Central memory CD8-positive, alpha-beta T cell (primary cell): ENCODE measurements at regions not wholly inside any gene's neighbourhood (a gene's known extent, or its start where the extent isn't known, plus 50 kb on each side); places are given as distances from the start of the nearest gene placed in this dataset.

Source experiments
- ATAC-seq: fragments of 150-1000 bp; cut with Tn5 transposase; replicated peaks from 2 replicates; pipeline ENCODE4 v1.10.0; 2022; ENCODE audit warnings: mild to moderate bottlenecking, moderate FRiP score, moderate number of reproducible peaks; ENCODE audit not compliant: poor library complexity, severe bottlenecking; ENCODE audit errors: extremely low read depth
- DNase-seq, 2 donors: peaks; one replicate each; pipeline ENCODE4 v3.0.0; 2021; ENCODE audit warnings: low spot score in 2 of 2
- H3K27ac Mint-ChIP-seq: one replicate; pipeline ENCODE4 v1.8.0; 2022; ENCODE audit warnings: low read depth, mild to moderate bottlenecking, moderate library complexity, mixed read lengths
- H3K27me3 Mint-ChIP-seq: one replicate; pipeline ENCODE4 v1.8.0; 2022; ENCODE audit warnings: mixed read lengths
- H3K36me3 Mint-ChIP-seq: one replicate; pipeline ENCODE4 v1.8.0; 2022; ENCODE audit warnings: mild to moderate bottlenecking, moderate library complexity, mixed read lengths; ENCODE audit not compliant: insufficient read depth
- H3K4me1 Mint-ChIP-seq: one replicate; pipeline ENCODE4 v1.8.0; 2022; ENCODE audit warnings: mixed read lengths
- H3K4me3 Mint-ChIP-seq: one replicate; pipeline ENCODE4 v1.8.0; 2022; ENCODE audit warnings: mild to moderate bottlenecking, moderate library complexity, mixed read lengths
- H3K9me3 Mint-ChIP-seq: one replicate; pipeline ENCODE4 v1.8.0; 2022; ENCODE audit warnings: mixed read lengths

- ATAC-seq, result no peak
- Mint-ChIP-seq H3K4me1 (no peaks in the 10 kb centered on the region), H3K9me3 (no peaks in the 10 kb centered on the region)
Measured at GRCh38 chr22:49044776-49045175, 782.9 kb downstream of the BRD1 start.

GRCh38 chr22:49044091-49044490 is 783.6 kb downstream of the BRD1 start:
- ATAC-seq, result no peak
- Mint-ChIP-seq H3K9me3 (no peaks in the 10 kb centered on the region), H3K36me3 (peaks cover 2% of the 10 kb centered on the region), H3K4me3 (no peak overlapping the region), H3K4me1 (no peaks in the 10 kb centered on the region), H3K27ac (no peak overlapping the region), H3K27me3 (peaks cover 42% of the 10 kb centered on the region)
- DNase-seq, result no peak

More at GRCh38 chr22:49044776-49045175, 782.9 kb downstream of the BRD1 start:
- Mint-ChIP-seq H3K4me3 (no peak overlapping the region), H3K27ac (no peak overlapping the region), H3K27me3 (peaks cover 49% of the 10 kb centered on the region), H3K36me3 (peaks cover 2% of the 10 kb centered on the region)
- no peak for DNase-seq

- no peaks in the 10 kb centered on the region for H3K9me3 Mint-ChIP-seq
- no peak overlapping the region for H3K4me3 Mint-ChIP-seq
- no peaks in the 10 kb centered on the region for H3K4me1 Mint-ChIP-seq
- DNase-seq (no peak), ATAC-seq (no peak)
- H3K27me3 Mint-ChIP-seq, result peaks cover 42% of the 10 kb centered on the region
- H3K36me3 Mint-ChIP-seq, result peaks cover 2% of the 10 kb centered on the region
- no peak overlapping the region for H3K27ac Mint-ChIP-seq
Measured at GRCh38 chr22:49042877-49043859, 784.5 kb downstream of the BRD1 start.

GRCh38 chr22:49042066-49042465 is 785.6 kb downstream of the BRD1 start:
- no peaks in the 10 kb centered on the region for H3K9me3 Mint-ChIP-seq
- DNase-seq, result no peak
- H3K4me1 Mint-ChIP-seq, result no peaks in the 10 kb centered on the region
- H3K27me3 Mint-ChIP-seq, result peaks cover 42% of the 10 kb centered on the region
- H3K36me3 Mint-ChIP-seq, result peaks cover 2% of the 10 kb centered on the region
- ATAC-seq, result no peak
- H3K4me3 Mint-ChIP-seq, result no peak overlapping the region
- no peak overlapping the region for H3K27ac Mint-ChIP-seq

- H3K4me1 Mint-ChIP-seq, result no peaks in the 10 kb centered on the region
- H3K27ac Mint-ChIP-seq, result no peak overlapping the region
- no peaks in the 10 kb centered on the region for H3K9me3 Mint-ChIP-seq
- H3K36me3 Mint-ChIP-seq, result peaks cover 2% of the 10 kb centered on the region
- ATAC-seq (no peak), DNase-seq (no peak)
- H3K4me3 Mint-ChIP-seq, result no peak overlapping the region
- peaks cover 40% of the 10 kb centered on the region for H3K27me3 Mint-ChIP-seq
Measured at GRCh38 chr22:49040754-49041467, 786.8 kb downstream of the BRD1 start.

GRCh38 chr22:49040111-49040510 is 787.6 kb downstream of the BRD1 start:
- H3K36me3 Mint-ChIP-seq, result peaks cover 2% of the 10 kb centered on the region
- DNase-seq (no peak), ATAC-seq (no peak)
- H3K9me3 Mint-ChIP-seq, result no peaks in the 10 kb centered on the region
- peaks cover 32% of the 10 kb centered on the region for H3K27me3 Mint-ChIP-seq
- H3K4me3 Mint-ChIP-seq, result no peak overlapping the region
- no peaks in the 10 kb centered on the region for H3K4me1 Mint-ChIP-seq
- no peak overlapping the region for H3K27ac Mint-ChIP-seq

- DNase-seq, result no peak
Measured at GRCh38 chr22:49039625-49040024, 788.0 kb downstream of the BRD1 start.

GRCh38 chr22:49037701-49038245 is 789.9 kb downstream of the BRD1 start:
- no peak overlapping the region for H3K4me3 Mint-ChIP-seq
- no peak for DNase-seq
- no peaks in the 10 kb centered on the region for H3K9me3 Mint-ChIP-seq
- no peaks in the 10 kb centered on the region for H3K36me3 Mint-ChIP-seq
- H3K4me1 Mint-ChIP-seq, result no peaks in the 10 kb centered on the region
- peaks cover 17% of the 10 kb centered on the region for H3K27me3 Mint-ChIP-seq
- no peak for ATAC-seq
- no peak overlapping the region for H3K27ac Mint-ChIP-seq

More at GRCh38 chr22:49039625-49040024, 788.0 kb downstream of the BRD1 start:
- ATAC-seq, result no peak
- Mint-ChIP-seq H3K27ac (no peak overlapping the region), H3K36me3 (peaks cover 2% of the 10 kb centered on the region), H3K9me3 (no peaks in the 10 kb centered on the region), H3K27me3 (peaks cover 27% of the 10 kb centered on the region), H3K4me3 (no peak overlapping the region), H3K4me1 (no peaks in the 10 kb centered on the region)

GRCh38 chr22:49036513-49036912 is 791.2 kb downstream of the BRD1 start:
- peaks cover 21% of the 10 kb centered on the region for H3K27me3 Mint-ChIP-seq
- H3K27ac Mint-ChIP-seq, result no peak overlapping the region
- ATAC-seq (no peak), DNase-seq (no peak)
- no peaks in the 10 kb centered on the region for H3K4me1 Mint-ChIP-seq
- no peak overlapping the region for H3K4me3 Mint-ChIP-seq
- no peaks in the 10 kb centered on the region for H3K36me3 Mint-ChIP-seq
- no peaks in the 10 kb centered on the region for H3K9me3 Mint-ChIP-seq

- DNase-seq, result no peak
- H3K4me3 Mint-ChIP-seq, result no peak overlapping the region
- H3K36me3 Mint-ChIP-seq, result no peaks in the 10 kb centered on the region
- no peak for ATAC-seq
- peaks cover 25% of the 10 kb centered on the region for H3K27me3 Mint-ChIP-seq
- H3K9me3 Mint-ChIP-seq, result no peaks in the 10 kb centered on the region
- H3K27ac Mint-ChIP-seq, result no peak overlapping the region
- no peaks in the 10 kb centered on the region for H3K4me1 Mint-ChIP-seq
Measured at GRCh38 chr22:49035818-49036457, 791.7 kb downstream of the BRD1 start.

- Mint-ChIP-seq H3K36me3 (no peaks in the 10 kb centered on the region), H3K27ac (no peak overlapping the region), H3K4me3 (no peak overlapping the region), H3K4me1 (no peaks in the 10 kb centered on the region), H3K27me3 (peaks cover 20% of the 10 kb centered on the region), H3K9me3 (no peaks in the 10 kb centered on the region)
- no peak for DNase-seq
- no peak for ATAC-seq
Measured at GRCh38 chr22:49034836-49035817, 792.5 kb downstream of the BRD1 start.
